ENCODE measurements at regions not wholly inside any gene's neighbourhood (a gene's known extent, or its start where the extent isn't known, plus 50 kb on each side); places are given as distances from the start of the nearest gene placed in this dataset.

DNA sequence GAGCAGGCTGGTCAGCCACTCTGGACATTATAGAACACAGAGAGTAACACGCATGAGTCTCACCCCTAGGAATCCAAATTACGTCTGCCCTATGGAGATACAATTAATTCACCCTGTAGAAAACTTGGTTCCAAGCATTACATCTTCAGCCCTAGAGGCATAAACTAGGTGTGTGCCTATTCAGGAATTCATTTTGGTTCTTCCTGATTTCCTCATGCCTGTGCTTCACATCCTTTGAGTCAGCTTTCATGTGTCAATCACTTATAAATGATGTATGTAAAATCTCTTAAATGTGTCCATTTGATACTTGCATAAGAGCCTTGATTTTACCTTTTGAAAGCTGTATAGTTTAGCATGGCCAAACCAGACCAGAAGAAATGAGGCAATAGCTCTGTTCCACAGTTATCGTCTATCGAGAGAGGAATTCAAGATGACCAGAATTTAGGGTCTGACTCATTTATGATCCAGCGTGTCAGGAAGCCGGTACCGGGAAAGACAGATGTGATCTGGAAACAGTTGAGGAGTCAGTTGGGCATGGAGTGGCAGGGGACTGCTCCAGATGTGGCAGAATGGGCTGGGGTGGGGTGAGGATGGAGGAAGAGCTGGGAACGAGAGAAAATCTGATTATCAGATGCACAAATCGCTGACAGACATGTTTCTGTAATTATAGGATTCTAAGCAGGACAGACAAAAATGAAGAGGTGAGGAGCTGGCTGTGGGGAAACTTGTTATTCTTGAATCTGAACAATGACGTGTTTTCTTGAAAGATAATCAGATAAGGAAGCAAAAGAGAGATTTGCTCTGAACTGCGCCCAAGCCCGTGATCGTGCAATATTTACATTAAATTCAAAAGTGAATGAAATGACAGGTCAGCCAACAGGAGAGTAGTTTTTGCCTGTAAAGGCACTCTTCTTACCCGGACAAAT lies 76.7 kb downstream of the C16orf95 start:
- FAIRE-seq, result no peak

GRCh38 chr16:87241137-87241771 lies 75.9 kb downstream of the C16orf95 start:
- no peak for FAIRE-seq

GRCh38 chr16:87243478-87243877 lies 73.7 kb downstream of the C16orf95 start:
- FAIRE-seq, result no peak

GRCh38 chr16:87244636-87245197 lies 72.5 kb downstream of the C16orf95 start:
- no peak for FAIRE-seq

GRCh38 chr16:87245511-87245910 lies 71.7 kb downstream of the C16orf95 start:
- FAIRE-seq, result no peak

DNA sequence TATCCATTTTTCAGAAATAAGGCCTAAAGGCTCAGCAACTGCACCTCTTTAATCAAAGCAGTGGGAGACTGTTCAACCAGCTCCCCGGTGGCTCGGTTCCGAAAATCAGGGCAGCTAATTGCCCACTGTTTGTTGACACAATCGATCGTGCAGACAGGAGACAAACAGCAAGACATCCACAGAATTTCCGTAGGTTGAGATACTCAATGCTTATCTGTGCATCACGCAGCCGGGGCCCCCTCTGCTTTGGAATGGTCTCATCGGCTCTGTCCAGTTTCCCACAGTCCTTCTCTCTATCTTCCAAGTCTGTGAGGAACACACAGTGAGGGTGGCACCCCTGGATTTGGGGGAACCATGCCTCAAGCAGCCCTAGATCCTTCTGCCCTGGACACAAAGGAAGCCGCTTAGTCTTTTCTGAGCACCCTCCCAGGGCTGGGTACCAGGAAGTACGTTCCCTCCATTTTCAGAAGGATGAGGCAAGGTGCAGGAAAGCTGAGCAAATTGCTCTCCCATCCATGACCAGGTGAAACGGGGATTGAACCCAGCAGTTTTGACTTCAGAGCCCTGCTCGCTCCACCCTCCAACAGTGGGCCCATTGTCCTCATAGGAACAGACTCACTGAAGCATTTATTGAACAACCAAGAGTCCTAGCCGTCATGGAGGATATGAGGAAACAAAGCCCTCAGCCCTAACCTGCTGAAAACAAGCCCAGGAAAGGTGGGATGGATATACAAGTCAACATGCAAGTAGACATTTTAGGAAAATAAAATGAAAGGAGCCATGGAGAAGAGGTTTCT lies 70.7 kb downstream of the C16orf95 start:
- FAIRE-seq, result no peak

DNA sequence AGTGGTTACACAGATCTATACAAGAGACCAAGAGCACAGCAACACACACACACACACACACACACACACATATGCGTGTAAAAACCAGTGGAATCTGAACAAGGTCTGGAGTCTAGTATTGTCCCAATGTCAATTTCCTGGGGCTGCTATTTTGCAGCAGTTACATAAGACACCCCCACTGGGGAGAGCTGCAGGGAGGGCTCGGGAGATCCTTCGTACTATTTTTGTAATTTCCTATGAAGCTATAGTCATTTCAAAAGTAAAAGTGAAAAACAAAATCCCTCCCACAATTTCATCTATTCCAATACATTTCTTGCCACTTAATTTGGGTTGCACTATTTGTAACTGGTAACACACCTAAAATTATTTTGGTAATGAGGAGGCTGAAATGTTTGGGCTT lies 68.5 kb downstream of the C16orf95 start:
- FAIRE-seq, result no peak

DNA sequence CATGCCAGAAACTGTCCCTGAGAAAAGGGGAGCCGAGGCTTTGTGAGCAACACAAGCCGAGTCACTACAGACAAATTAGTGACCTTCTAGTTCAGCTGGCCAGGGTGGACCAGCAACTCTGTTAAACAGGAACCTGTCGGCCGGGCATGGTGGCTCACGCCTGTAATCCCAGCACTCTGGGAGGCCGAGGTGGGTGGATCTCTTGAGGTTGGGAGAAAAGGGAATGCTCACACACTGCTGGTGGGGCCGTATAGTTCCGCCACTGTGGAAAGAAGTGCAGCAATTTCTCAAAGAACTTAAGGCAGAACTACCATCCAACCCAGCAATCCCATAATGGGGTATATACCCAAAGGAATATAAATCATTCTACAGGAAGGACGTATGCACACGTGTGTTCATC lies 67.8 kb downstream of the C16orf95 start:
- no peak for FAIRE-seq

DNA sequence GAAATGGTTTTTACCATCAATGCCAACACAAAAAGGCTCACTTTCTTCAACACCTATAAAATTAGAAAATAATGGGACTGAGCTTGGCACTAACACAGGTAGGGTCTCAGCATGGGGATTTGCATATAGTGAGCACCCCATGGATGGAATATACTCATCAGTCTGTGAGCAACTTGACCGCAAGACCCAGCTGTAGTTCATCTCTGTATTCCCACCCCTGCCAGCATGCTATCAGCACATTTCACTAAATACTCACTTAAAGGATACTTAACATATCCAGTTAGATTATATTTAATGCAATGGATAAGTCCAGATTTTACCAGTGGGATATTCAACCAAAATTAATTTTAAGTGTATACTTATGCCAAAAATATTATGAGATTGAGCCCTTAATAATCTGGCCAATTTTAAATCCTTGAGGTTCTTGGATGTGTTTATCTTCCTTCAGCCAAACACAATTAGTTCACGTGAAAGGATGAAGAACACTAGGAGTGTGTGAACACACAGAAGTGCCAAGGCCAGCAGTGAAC lies 66.7 kb downstream of the C16orf95 start:
- no peak for FAIRE-seq

GRCh38 chr16:87252269-87252970 lies 64.8 kb downstream of the C16orf95 start:
- FAIRE-seq, result no peak
